ENCODE measurements at regions not wholly inside any gene's neighbourhood (a gene's known extent, or its start where the extent isn't known, plus 50 kb on each side); places are given as distances from the start of the nearest gene placed in this dataset.

GRCh38 chr2:2610751-2611150 lies 279.7 kb upstream of the MYT1L start:
- peaks cover 10% of the 10 kb centered on the region for H3K9me3 Mint-ChIP-seq
- DNase-seq (ENCODE audit: low read depth, low spot score) = no peak

DNA sequence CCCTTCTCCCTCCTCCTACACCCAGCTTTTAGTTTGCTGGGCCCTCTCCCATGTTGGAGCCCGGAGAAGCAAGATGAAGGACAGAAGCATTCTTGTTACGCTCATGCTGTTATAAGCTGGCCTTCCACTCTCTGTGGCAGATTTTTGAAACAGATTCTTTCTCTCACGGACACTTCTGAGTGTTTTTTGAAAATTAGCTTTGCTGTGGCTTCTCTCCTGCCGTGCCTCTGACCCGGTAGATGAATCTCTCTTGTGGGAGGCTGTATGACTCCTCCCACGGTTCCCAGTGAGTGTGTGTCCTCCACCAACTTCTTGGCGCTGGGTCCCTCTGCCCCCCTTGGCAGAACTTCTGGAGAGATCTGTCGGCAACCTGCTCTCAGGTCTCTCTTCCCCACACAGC lies 269.3 kb upstream of the MYT1L start:
- Mint-ChIP-seq H3K36me3 (ENCODE audit: low read depth) (peaks cover 3% of the 10 kb centered on the region), H3K4me1 (no peaks in the 10 kb centered on the region), H3K9me3 (peaks cover 3% of the 10 kb centered on the region), H3K4me3 (no peak overlapping the region), H3K27ac (ENCODE audit: unreplicated experiment) (peak overlapping the region; percentile 46), H3K27me3 (ENCODE audit: low read depth) (peaks cover 2% of the 10 kb centered on the region)
- TF ChIP-seq, protein P1, sequence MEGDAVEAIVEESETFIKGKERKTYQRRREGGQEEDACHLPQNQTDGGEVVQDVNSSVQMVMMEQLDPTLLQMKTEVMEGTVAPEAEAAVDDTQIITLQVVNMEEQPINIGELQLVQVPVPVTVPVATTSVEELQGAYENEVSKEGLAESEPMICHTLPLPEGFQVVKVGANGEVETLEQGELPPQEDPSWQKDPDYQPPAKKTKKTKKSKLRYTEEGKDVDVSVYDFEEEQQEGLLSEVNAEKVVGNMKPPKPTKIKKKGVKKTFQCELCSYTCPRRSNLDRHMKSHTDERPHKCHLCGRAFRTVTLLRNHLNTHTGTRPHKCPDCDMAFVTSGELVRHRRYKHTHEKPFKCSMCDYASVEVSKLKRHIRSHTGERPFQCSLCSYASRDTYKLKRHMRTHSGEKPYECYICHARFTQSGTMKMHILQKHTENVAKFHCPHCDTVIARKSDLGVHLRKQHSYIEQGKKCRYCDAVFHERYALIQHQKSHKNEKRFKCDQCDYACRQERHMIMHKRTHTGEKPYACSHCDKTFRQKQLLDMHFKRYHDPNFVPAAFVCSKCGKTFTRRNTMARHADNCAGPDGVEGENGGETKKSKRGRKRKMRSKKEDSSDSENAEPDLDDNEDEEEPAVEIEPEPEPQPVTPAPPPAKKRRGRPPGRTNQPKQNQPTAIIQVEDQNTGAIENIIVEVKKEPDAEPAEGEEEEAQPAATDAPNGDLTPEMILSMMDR (conservative IDR thresholded peaks at IDR 0.05) = no peak
- DNase-seq (ENCODE audit: low read depth, low spot score) = no peak

More at GRCh38 chr2:2610751-2611150, 279.7 kb upstream of the MYT1L start:
- Mint-ChIP-seq H3K27me3 (ENCODE audit: low read depth) (peaks cover 3% of the 10 kb centered on the region), H3K27ac (ENCODE audit: unreplicated experiment) (no peak overlapping the region), H3K4me3 (no peak overlapping the region), H3K4me1 (peaks cover 15% of the 10 kb centered on the region), H3K36me3 (ENCODE audit: low read depth) (peaks cover 9% of the 10 kb centered on the region)
- TF ChIP-seq, protein P1 (conservative IDR thresholded peaks at IDR 0.05) = no peak

GRCh38 chr2:2599441-2599840 lies 268.4 kb upstream of the MYT1L start:
- H3K36me3 Mint-ChIP-seq (ENCODE audit: low read depth) = peaks cover 3% of the 10 kb centered on the region
- no peak overlapping the region for H3K27ac Mint-ChIP-seq (ENCODE audit: unreplicated experiment)
- TF ChIP-seq, protein P1 (conservative IDR thresholded peaks at IDR 0.05) = no peak
- peaks cover 2% of the 10 kb centered on the region for H3K27me3 Mint-ChIP-seq (ENCODE audit: low read depth)
- peaks cover 3% of the 10 kb centered on the region for H3K9me3 Mint-ChIP-seq
- no peaks in the 10 kb centered on the region for H3K4me1 Mint-ChIP-seq
- no peak overlapping the region for H3K4me3 Mint-ChIP-seq
- DNase-seq (ENCODE audit: low read depth, low spot score) = no peak

DNA sequence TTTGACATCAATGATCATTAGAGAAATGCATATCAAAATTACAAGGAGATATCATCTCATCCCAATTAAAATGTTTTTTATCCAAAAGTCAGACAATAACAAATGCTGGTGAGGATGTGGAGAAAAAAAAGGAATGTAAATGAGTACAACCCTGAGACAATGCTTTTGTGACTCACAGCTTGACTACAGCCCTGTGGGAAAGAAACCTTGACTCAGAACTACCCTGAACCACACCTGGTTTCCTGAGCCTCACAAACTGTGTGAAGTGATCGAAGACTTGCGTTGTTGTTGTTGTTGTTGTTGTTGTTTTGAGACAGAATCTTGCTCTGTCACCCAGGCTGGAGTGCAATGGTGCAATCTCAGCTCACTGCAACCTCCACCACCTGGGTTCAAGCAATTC lies 266.6 kb upstream of the MYT1L start:
- H3K4me3 Mint-ChIP-seq = no peak overlapping the region
- H3K4me1 Mint-ChIP-seq = no peaks in the 10 kb centered on the region
- no peak for DNase-seq (ENCODE audit: low read depth, low spot score)
- H3K27ac Mint-ChIP-seq (ENCODE audit: unreplicated experiment) = no peak overlapping the region
- peaks cover 4% of the 10 kb centered on the region for H3K27me3 Mint-ChIP-seq (ENCODE audit: low read depth)
- H3K9me3 Mint-ChIP-seq = peaks cover 3% of the 10 kb centered on the region
- H3K36me3 Mint-ChIP-seq (ENCODE audit: low read depth) = peaks cover 6% of the 10 kb centered on the region
- TF ChIP-seq, protein P1 (conservative IDR thresholded peaks at IDR 0.05) = no peak

- H3K4me3 Mint-ChIP-seq = no peak overlapping the region
- H3K9me3 Mint-ChIP-seq = peaks cover 3% of the 10 kb centered on the region
- no peak overlapping the region for H3K27ac Mint-ChIP-seq (ENCODE audit: unreplicated experiment)
- DNase-seq (ENCODE audit: low read depth, low spot score) = no peak
- H3K27me3 Mint-ChIP-seq (ENCODE audit: low read depth) = peaks cover 5% of the 10 kb centered on the region
- TF ChIP-seq, protein P1 (conservative IDR thresholded peaks at IDR 0.05) = no peak
- peaks cover 6% of the 10 kb centered on the region for H3K36me3 Mint-ChIP-seq (ENCODE audit: low read depth)
- H3K4me1 Mint-ChIP-seq = peaks cover 8% of the 10 kb centered on the region
These were observed 260.5 kb upstream of the MYT1L start for GRCh38 chr2:2591542-2591940.
